ENCODE measurements at regions not wholly inside any gene's neighbourhood (a gene's known extent, or its start where the extent isn't known, plus 50 kb on each side); places are given as distances from the start of the nearest gene placed in this dataset.

DNA sequence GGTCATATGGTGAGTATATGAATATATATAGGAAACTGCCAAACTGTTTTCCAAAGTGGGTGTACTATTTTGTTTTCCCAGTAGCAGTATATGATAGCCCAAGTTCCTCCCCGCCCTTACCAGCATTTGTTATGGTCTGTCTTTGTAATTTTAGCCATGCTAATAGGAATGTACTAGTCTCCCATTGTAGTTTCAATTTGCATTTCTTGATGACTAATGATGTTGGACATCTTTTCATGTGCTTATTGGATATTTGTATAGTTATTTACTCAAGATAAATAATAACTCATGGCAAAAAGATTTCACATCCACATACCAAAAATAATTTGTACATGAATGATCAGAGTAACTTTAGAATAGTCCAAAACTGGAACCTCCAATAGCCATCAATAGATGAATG, 75.3 kb upstream of the SERP2 start:
- Mint-ChIP-seq H3K27me3 (ENCODE audit: insufficient read depth) (peaks cover 4% of the 10 kb centered on the region), H3K9me3 (peaks cover 4% of the 10 kb centered on the region; the same call in 1 of the 2 replicates), H3K4me3 (no peak overlapping the region), H3K4me1 (ENCODE audit: low read depth) (peaks cover 56% of the 10 kb centered on the region), H3K27ac (no peak overlapping the region), H3K36me3 (ENCODE audit: low read depth) (peaks cover 4% of the 10 kb centered on the region; the same call in 1 of the 2 replicates)
- no peak for TF ChIP-seq CTCF (IDR thresholded peaks at IDR 0.05)
- peak; percentile 26 for DNase-seq

GRCh38 chr13:44299152-44299943, 74.3 kb upstream of the SERP2 start:
- no peak for DNase-seq
- Mint-ChIP-seq H3K4me1 (ENCODE audit: low read depth) (peaks cover 46% of the 10 kb centered on the region), H3K27ac (no peak overlapping the region), H3K9me3 (no peaks in the 10 kb centered on the region), H3K4me3 (no peak overlapping the region), H3K36me3 (ENCODE audit: low read depth) (peaks cover 4% of the 10 kb centered on the region; the same call in 1 of the 2 replicates), H3K27me3 (ENCODE audit: insufficient read depth) (peaks cover 4% of the 10 kb centered on the region)
- no peak for TF ChIP-seq CTCF (IDR thresholded peaks at IDR 0.05)

- Mint-ChIP-seq H3K4me1 (ENCODE audit: low read depth) (peaks cover 53% of the 10 kb centered on the region), H3K36me3 (ENCODE audit: low read depth) (peaks cover 4% of the 10 kb centered on the region; the same call in 1 of the 2 replicates), H3K9me3 (no peaks in the 10 kb centered on the region), H3K4me3 (peak overlapping the region; percentile 7), H3K27ac (peak overlapping the region; percentile 37), H3K27me3 (ENCODE audit: insufficient read depth) (peaks cover 5% of the 10 kb centered on the region)
- TF ChIP-seq CTCF (IDR thresholded peaks at IDR 0.05): no peak
- DNase-seq: peak; percentile 52
Observed at GRCh38 chr13:44300895-44301638, 72.6 kb upstream of the SERP2 start.

DNA sequence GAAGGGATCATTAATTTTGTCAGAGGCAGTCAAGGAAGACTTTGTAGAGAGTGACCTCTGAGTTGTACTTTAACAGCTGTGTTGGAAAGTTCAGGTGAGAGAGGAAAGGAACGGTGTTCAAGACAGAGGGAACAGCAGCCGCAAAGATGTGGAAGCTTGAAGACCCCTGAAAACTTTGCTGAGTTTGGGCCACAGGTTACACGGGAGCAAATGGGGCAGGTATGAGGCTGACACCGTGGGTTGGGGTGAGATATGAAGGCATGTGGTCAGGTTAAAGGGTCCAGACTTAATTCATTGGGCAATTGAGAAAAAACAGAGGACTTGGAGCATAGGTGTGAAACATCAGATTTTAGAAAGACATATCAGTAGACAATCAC, 72.0 kb upstream of the SERP2 start:
- Mint-ChIP-seq H3K27ac (peak overlapping the region; percentile 37), H3K27me3 (ENCODE audit: insufficient read depth) (peaks cover 5% of the 10 kb centered on the region), H3K4me1 (ENCODE audit: low read depth) (peaks cover 58% of the 10 kb centered on the region), H3K9me3 (no peaks in the 10 kb centered on the region), H3K4me3 (peak overlapping the region; percentile 7; the same call in 1 of the 2 replicates), H3K36me3 (ENCODE audit: low read depth) (peaks cover 4% of the 10 kb centered on the region; the same call in 1 of the 2 replicates)
- no peak for DNase-seq
- TF ChIP-seq CTCF (IDR thresholded peaks at IDR 0.05): no peak

DNA sequence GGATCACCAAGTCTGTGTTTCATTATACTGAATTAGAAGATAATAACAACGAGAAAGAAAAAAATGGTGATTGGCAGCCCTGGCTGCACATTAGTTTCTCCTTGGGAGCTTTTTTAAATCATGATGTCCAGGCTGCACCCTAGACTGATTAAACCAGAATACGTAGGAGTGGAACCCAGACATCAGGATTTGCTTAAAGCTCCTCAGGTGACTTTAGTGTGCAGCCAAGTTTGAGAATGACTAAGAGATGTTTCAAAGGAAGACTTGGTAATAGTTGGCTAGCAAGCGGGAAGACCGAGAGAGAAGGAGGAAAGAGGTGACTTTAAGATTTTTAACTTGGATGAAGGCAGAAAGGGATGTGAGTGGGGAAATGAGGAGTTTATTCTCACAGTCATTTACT, 71.4 kb upstream of the SERP2 start:
- peaks cover 5% of the 10 kb centered on the region for H3K27me3 Mint-ChIP-seq (ENCODE audit: insufficient read depth)
- H3K9me3 Mint-ChIP-seq: no peaks in the 10 kb centered on the region
- peaks cover 64% of the 10 kb centered on the region for H3K4me1 Mint-ChIP-seq (ENCODE audit: low read depth)
- DNase-seq: no peak
- H3K27ac Mint-ChIP-seq: no peak overlapping the region
- TF ChIP-seq CTCF (IDR thresholded peaks at IDR 0.05): no peak
- peaks cover 4% of the 10 kb centered on the region; the same call in 1 of the 2 replicates for H3K36me3 Mint-ChIP-seq (ENCODE audit: low read depth)
- no peak overlapping the region for H3K4me3 Mint-ChIP-seq

Data from HFFc6 (cell line).